OCI-LY1 (cell line): ENCODE measurements at regions not wholly inside any gene's neighbourhood (a gene's known extent, or its start where the extent isn't known, plus 50 kb on each side); places are given as distances from the start of the nearest gene placed in this dataset.

Experiments used
- EZH2 ChIP-seq: fragments of 200-600 bp; sonication (generic), shearing (Covaris generic); IDR thresholded peaks from 2 replicates; pipeline ENCODE4 v1.8.0; 2017; ENCODE audit warnings: borderline replicate concordance, mixed run types, mild to moderate bottlenecking, antibody characterized with exemption, low read length, moderate library complexity, mixed read lengths
- TF ChIP-seq, protein P1 (sequence below): fragments of 200-600 bp; sonication (generic), shearing (Covaris generic); IDR thresholded peaks from 2 replicates; pipeline ENCODE4 v1.5.1; 2017; ENCODE audit warnings: mild to moderate bottlenecking, antibody characterized with exemption, low read length, moderate library complexity, mixed read lengths

DNA sequence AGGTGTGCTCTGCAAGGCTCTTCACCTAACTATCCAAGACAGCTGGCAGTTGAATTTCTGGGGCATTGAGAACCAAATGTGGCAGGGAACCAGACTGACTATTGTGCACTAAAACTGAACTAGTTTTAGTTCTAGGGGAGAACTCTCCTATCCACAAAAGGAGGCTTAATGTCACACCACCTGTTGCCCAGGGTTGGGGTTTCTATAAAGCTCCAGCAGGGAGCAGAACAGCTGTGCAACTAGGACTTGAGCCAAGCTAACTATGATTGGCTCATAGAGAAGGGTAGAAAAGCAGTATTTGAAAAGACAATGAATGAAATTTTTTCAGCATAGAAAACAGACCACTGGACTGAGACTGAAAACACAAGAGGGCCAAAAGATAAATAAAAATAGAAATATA is 53.3 kb upstream of the FGGY start:
- TF ChIP-seq, protein P1, sequence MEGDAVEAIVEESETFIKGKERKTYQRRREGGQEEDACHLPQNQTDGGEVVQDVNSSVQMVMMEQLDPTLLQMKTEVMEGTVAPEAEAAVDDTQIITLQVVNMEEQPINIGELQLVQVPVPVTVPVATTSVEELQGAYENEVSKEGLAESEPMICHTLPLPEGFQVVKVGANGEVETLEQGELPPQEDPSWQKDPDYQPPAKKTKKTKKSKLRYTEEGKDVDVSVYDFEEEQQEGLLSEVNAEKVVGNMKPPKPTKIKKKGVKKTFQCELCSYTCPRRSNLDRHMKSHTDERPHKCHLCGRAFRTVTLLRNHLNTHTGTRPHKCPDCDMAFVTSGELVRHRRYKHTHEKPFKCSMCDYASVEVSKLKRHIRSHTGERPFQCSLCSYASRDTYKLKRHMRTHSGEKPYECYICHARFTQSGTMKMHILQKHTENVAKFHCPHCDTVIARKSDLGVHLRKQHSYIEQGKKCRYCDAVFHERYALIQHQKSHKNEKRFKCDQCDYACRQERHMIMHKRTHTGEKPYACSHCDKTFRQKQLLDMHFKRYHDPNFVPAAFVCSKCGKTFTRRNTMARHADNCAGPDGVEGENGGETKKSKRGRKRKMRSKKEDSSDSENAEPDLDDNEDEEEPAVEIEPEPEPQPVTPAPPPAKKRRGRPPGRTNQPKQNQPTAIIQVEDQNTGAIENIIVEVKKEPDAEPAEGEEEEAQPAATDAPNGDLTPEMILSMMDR = no peak
- TF ChIP-seq EZH2 = no peak
